ENCODE measurements at regions not wholly inside any gene's neighbourhood (a gene's known extent, or its start where the extent isn't known, plus 50 kb on each side); places are given as distances from the start of the nearest gene placed in this dataset.

DNA sequence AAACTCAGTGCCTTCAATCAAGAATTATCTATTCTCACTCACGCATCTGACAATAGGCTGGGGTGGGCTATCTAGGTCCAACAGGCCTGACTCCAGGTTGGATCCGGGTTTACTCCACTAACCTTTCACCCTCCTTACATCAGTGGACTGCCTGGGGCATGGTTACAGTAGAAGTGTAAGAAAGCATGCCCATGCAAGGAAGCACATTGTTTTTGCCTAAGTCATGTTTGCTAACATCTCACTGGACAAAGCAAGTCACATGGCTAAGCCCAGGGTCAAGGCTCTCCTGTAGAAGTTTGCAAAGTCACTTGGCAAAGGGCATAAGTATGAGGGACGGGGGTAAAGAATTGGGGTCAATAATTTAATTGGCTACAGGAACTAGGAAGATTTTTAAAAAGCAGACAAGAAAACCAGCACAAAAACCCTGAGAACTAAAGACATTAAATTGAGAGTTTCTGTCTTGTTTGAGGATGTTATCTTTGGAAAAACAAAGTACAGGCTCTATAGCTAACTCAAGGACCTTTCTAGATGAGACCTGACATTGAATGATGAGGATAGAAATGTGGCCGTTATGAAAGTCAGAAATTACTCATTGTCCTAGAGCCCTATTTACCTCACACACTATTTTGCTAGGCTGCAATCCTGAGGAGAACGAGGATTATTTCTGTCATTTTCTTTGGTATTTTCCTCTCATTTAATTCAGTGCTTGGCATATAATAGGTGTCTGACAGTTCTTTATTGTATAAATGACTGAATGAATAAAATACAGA lies 214.2 kb downstream of the IL20RB start:
- TF ChIP-seq, protein P1, sequence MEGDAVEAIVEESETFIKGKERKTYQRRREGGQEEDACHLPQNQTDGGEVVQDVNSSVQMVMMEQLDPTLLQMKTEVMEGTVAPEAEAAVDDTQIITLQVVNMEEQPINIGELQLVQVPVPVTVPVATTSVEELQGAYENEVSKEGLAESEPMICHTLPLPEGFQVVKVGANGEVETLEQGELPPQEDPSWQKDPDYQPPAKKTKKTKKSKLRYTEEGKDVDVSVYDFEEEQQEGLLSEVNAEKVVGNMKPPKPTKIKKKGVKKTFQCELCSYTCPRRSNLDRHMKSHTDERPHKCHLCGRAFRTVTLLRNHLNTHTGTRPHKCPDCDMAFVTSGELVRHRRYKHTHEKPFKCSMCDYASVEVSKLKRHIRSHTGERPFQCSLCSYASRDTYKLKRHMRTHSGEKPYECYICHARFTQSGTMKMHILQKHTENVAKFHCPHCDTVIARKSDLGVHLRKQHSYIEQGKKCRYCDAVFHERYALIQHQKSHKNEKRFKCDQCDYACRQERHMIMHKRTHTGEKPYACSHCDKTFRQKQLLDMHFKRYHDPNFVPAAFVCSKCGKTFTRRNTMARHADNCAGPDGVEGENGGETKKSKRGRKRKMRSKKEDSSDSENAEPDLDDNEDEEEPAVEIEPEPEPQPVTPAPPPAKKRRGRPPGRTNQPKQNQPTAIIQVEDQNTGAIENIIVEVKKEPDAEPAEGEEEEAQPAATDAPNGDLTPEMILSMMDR (IDR thresholded peaks at IDR 0.05 in 8 of 11, conservative IDR thresholded peaks at IDR 0.05 in 3 of 11) = no peak
- TF ChIP-seq POLR2A (IDR thresholded peaks at IDR 0.05) (no peak), POLR2AphosphoS5 (IDR thresholded peaks at IDR 0.05) (no peak)
